T-cell (primary cell): ENCODE measurements at regions not wholly inside any gene's neighbourhood (a gene's known extent, or its start where the extent isn't known, plus 50 kb on each side); places are given as distances from the start of the nearest gene placed in this dataset.

Experiments
- ATAC-seq, 4 experiments: fragments of 200-7000 bp in 3 of 4; fragments of 150-1000 bp in 1 of 4; cut with Tn5 transposase; replicated peaks in 1 of 4; 1 replicate in 3 of 4; 2 replicates in 1 of 4; pipeline ENCODE4 v1.10.0; 2021; ENCODE audit warnings: moderate library complexity in 3 of 4, mild to moderate bottlenecking in 2 of 4, moderate number of reproducible peaks in 1 of 4
- CTCF ChIA-PET, 2 donors: fragments of 300-600 bp; sonication (Branson Sonifier 250); formaldehyde crosslinking; loops; one replicate each; lab custom pipeline; 2022; ENCODE audit warnings: antibody characterized with exemption in 2 of 2; lab: Charles Lee
- POLR2A ChIA-PET, 2 donors: fragments of 300-600 bp; sonication (Branson Sonifier 250); formaldehyde crosslinking; loops; one replicate each; lab custom pipeline; 2022; ENCODE audit warnings: antibody characterized with exemption in 2 of 2; lab: Charles Lee
- DNase-seq, 35 experiments: peaks; one replicate each; pipeline versions ENCODE4 v3.0.0 to v3.0.0-alpha.2; 2013 to 2023
- H3K27ac ChIP-seq: one replicate; pipeline ENCODE4 v1.5.1; 2013; ENCODE audit warnings: low read length
- H3K27me3 ChIP-seq, 2 experiments: replicated peaks in 1 of 2; 1 replicate in 1 of 2; 2 replicates in 1 of 2; pipeline versions ENCODE4 v1.6.1 to v1.7.0; 2013; ENCODE audit warnings: low read length in 1 of 2, mixed read lengths in 1 of 2; ENCODE audit not compliant: control insufficient read depth in 2 of 2, insufficient read depth in 2 of 2; ENCODE audit errors: extremely low read depth in 1 of 2
- H3K36me3 ChIP-seq, 2 donors: 1 replicate in 1 of 2; 2 replicates in 1 of 2; pipeline versions ENCODE4 v1.6.1 to v1.7.0; 2013; ENCODE audit warnings: low read length in 1 of 2; ENCODE audit not compliant: control insufficient read depth in 2 of 2, insufficient read depth in 1 of 2; ENCODE audit errors: extremely low read depth in 1 of 2
- H3K4me1 ChIP-seq, 2 experiments: 1 replicate in 1 of 2; 2 replicates in 1 of 2; pipeline versions ENCODE4 v1.6.1 to v1.7.0; 2013; ENCODE audit warnings: low read length in 2 of 2, mixed read lengths in 1 of 2; ENCODE audit not compliant: insufficient read depth in 2 of 2, control insufficient read depth in 1 of 2; ENCODE audit errors: extremely low read depth in 1 of 2
- H3K4me3 ChIP-seq, 2 donors: 1 replicate in 1 of 2; 2 replicates in 1 of 2; pipeline versions ENCODE4 v1.5.1 to v1.7.0; 2013; ENCODE audit warnings: mild to moderate bottlenecking in 2 of 2, low read length in 1 of 2, moderate library complexity in 1 of 2; ENCODE audit not compliant: control insufficient read depth in 1 of 2; ENCODE audit errors: extremely low read depth in 1 of 2
- H3K9me3 ChIP-seq: 2 replicates; pipeline ENCODE4 v1.7.0; 2013
- H3K27ac Mint-ChIP-seq, 2 donors: one replicate each; pipeline ENCODE4 v1.8.0; 2020 to 2021; ENCODE audit warnings: mild to moderate bottlenecking in 2 of 2, mixed read lengths in 2 of 2
- H3K27me3 Mint-ChIP-seq, 2 donors: one replicate each; pipeline ENCODE4 v1.8.0; 2021 to 2022; ENCODE audit warnings: mixed read lengths in 2 of 2
- H3K36me3 Mint-ChIP-seq: one replicate; pipeline ENCODE4 v1.8.0; 2021; ENCODE audit warnings: mixed read lengths
- H3K4me1 Mint-ChIP-seq, 3 donors: one replicate each; pipeline ENCODE4 v1.8.0; 2020 to 2022; ENCODE audit warnings: mixed read lengths in 3 of 3, mild to moderate bottlenecking in 1 of 3
- H3K4me3 Mint-ChIP-seq, 3 donors: one replicate each; pipeline ENCODE4 v1.8.0; 2020 to 2022; ENCODE audit warnings: mild to moderate bottlenecking in 3 of 3, mixed read lengths in 3 of 3, moderate library complexity in 3 of 3
- H3K9me3 Mint-ChIP-seq, 3 donors: one replicate each; pipeline ENCODE4 v1.8.0; 2020 to 2022; ENCODE audit warnings: mixed read lengths in 3 of 3
- WGBS: methylation state at CpG from one replicate; pipeline ENCODE4 v1.1.5; 2013; ENCODE audit warnings: missing lambda C conversion rate; ENCODE audit not compliant: insufficient coverage; 5-methylcytosine and 5-hydroxymethylcytosine counted together

DNA sequence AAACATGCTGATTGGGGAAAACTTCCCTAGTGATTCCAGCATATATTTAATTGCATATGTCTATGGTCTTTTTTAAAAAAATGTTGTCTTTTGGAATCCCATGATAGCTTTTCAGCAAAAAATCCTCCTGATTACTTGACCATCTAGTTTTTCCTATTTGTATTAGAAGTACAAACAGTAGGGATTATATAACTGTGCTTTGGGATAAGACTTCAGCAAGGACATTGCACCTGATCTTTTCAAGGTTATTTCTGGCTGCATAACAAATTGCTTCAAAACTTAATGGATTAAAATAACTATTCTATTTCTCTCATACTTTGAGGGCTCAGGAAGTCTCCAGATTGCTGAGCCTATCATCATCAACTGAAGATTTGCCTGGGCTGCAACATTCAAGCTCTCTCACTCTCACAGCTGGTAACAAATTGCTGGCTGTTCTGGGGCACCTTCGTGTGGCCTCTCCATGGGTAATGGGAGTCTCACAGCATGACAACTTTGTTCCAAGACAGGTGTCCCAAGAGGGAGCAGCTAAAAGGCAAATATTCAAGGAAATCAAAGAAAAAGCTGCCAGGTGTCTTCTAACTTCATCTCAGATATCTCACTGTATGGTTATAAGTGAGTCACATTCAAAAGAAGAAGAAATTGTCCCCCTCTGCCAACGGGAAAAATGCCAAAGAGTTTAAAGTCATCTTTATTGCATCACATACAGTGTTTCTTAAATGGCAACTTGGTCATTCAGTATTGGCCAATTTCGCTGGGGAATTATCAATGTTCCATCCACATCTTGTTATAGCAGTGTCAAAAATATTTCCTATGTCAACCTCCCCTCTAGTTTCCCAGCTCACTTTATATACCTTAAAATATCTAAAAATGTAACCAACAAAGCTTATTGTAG lies 644.5 kb upstream of the GRM7 start:
- no peak for DNase-seq
- ATAC-seq, result no peak
- CTCF ChIA-PET, result no interaction called here
- Mint-ChIP-seq H3K4me1 (no peaks in the 10 kb centered on the region), H3K4me3 (no peak overlapping the region), H3K36me3 (no peaks in the 10 kb centered on the region), H3K27me3 (no peaks in the 10 kb centered on the region), H3K27ac (no peak overlapping the region), H3K9me3 (peaks cover 0 to 7% (median 6%) of the 10 kb centered on the region in 3 donors)
- Histone ChIP-seq H3K27me3 (no peaks in the 10 kb centered on the region), H3K27ac (no peak overlapping the region), H3K4me3 (no peak overlapping the region), H3K4me1 (no peaks in the 10 kb centered on the region), H3K9me3 (no peaks in the 10 kb centered on the region), H3K36me3 (no peaks in the 10 kb centered on the region)
- WGBS, result no CpG with 5 or more reads among the region's 3 CpGs
- POLR2A ChIA-PET, result no interaction called here

- ChIA-PET CTCF (interaction anchor here in 1 of 2 donors (1.1 kb wide), 1 partner anchor 8 kb away, joined by 3 read pairs; no protein-coding TSS in a partner anchor), POLR2A (no interaction called here)
- ATAC-seq (no peak), DNase-seq (no peak)
- H3K27me3 Mint-ChIP-seq, result no peaks in the 10 kb centered on the region
- H3K9me3 Mint-ChIP-seq, result peaks cover 0 to 7% (median 0%) of the 10 kb centered on the region in 3 donors
- no peaks in the 10 kb centered on the region for H3K9me3 ChIP-seq
- peaks cover 0 to 3% of the 10 kb centered on the region in 2 experiments for H3K4me1 ChIP-seq
- H3K27me3 ChIP-seq, result no peaks in the 10 kb centered on the region
- WGBS, result no CpG with 5 or more reads among the region's 2 CpGs
- H3K27ac ChIP-seq, result no peak overlapping the region
- no peak overlapping the region for H3K4me3 Mint-ChIP-seq
- H3K4me1 Mint-ChIP-seq, result no peaks in the 10 kb centered on the region
- no peaks in the 10 kb centered on the region for H3K36me3 ChIP-seq
- H3K36me3 Mint-ChIP-seq, result no peaks in the 10 kb centered on the region
- no peak overlapping the region for H3K4me3 ChIP-seq
- no peak overlapping the region for H3K27ac Mint-ChIP-seq
Observed at GRCh38 chr3:6220447-6220846, 640.5 kb upstream of the GRM7 start.

GRCh38 chr3:6222069-6222468 lies 638.8 kb upstream of the GRM7 start:
- Histone ChIP-seq H3K4me1 (peaks cover 0 to 3% of the 10 kb centered on the region in 2 experiments), H3K27ac (no peak overlapping the region), H3K36me3 (no peaks in the 10 kb centered on the region), H3K9me3 (no peaks in the 10 kb centered on the region), H3K27me3 (no peaks in the 10 kb centered on the region), H3K4me3 (no peak overlapping the region)
- no CpG with 5 or more reads among the region's 1 CpG for WGBS
- POLR2A ChIA-PET, result no interaction called here
- Mint-ChIP-seq H3K4me1 (no peaks in the 10 kb centered on the region), H3K36me3 (no peaks in the 10 kb centered on the region), H3K9me3 (peaks cover 0 to 7% (median 0%) of the 10 kb centered on the region in 3 donors), H3K27ac (no peak overlapping the region), H3K4me3 (no peak overlapping the region), H3K27me3 (no peaks in the 10 kb centered on the region)
- CTCF ChIA-PET, result no interaction called here
- no peak for DNase-seq
- ATAC-seq, result no peak

GRCh38 chr3:6223572-6223971 lies 637.3 kb upstream of the GRM7 start:
- H3K27ac Mint-ChIP-seq, result no peak overlapping the region

DNA sequence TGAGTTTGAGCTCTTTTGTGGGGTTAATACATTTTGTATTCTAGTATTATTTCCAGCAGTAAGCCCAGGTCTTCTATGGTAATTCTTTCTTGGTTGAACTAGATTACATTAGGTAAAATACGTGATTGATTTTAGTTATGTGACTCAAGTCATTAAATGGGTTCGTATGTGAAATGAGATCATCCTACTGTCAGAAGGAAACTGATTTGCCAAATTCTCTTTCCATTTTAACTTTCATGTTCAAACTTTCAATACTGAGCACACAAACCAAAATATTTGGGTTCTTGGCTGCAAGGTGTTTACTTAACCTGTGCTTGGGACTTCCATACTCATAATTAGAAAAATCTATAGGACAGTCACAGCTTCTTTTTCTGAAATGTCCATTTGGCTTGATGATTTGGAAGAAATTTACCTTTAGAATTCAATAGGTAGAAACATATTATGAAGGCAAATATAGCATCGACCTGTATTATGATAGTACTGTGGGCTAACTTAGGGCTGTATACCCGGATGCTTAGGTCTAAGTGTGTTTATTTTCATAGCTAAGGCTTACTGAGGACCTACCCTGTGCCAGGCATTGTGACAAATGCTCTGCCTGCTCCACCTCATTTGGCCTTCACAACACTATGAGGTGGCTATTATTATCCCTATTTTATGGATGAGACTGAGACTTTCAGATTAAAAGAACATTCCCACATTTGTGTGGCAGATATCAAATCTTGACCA lies 631.8 kb upstream of the GRM7 start:
- ATAC-seq, result no peak
- Mint-ChIP-seq H3K4me3 (no peak overlapping the region), H3K36me3 (no peaks in the 10 kb centered on the region), H3K27me3 (no peaks in the 10 kb centered on the region), H3K27ac (no peak overlapping the region), H3K4me1 (no peaks in the 10 kb centered on the region), H3K9me3 (peaks cover 0 to 12% (median 5%) of the 10 kb centered on the region in 3 donors)
- H3K36me3 ChIP-seq, result no peaks in the 10 kb centered on the region
- H3K27ac ChIP-seq, result no peak overlapping the region
- H3K4me3 ChIP-seq, result no peak overlapping the region
- H3K9me3 ChIP-seq, result no peaks in the 10 kb centered on the region
- DNase-seq, result no peak
- ChIA-PET POLR2A (no interaction called here), CTCF (interaction anchor here in 1 of 2 donors (0.8 kb wide), 1 partner anchor 9 kb away, joined by 3 read pairs; no protein-coding TSS in a partner anchor)
- H3K4me1 ChIP-seq, result no peaks in the 10 kb centered on the region
- WGBS, result no CpG with 5 or more reads among the region's 4 CpGs
- H3K27me3 ChIP-seq, result no peaks in the 10 kb centered on the region

More at GRCh38 chr3:6223572-6223971, 637.3 kb upstream of the GRM7 start:
- H3K27me3 ChIP-seq, result no peaks in the 10 kb centered on the region
- Mint-ChIP-seq H3K27me3 (no peaks in the 10 kb centered on the region), H3K9me3 (peaks cover 0 to 3% (median 0%) of the 10 kb centered on the region in 3 donors), H3K4me1 (no peaks in the 10 kb centered on the region), H3K36me3 (no peaks in the 10 kb centered on the region), H3K4me3 (no peak overlapping the region)
- ATAC-seq (no peak), DNase-seq (no peak)
- H3K36me3 ChIP-seq, result no peaks in the 10 kb centered on the region
- no CpG with 5 or more reads among the region's 3 CpGs for WGBS
- no peak overlapping the region for H3K4me3 ChIP-seq
- ChIA-PET CTCF (no interaction called here), POLR2A (no interaction called here)
- H3K9me3 ChIP-seq, result no peaks in the 10 kb centered on the region
- H3K4me1 ChIP-seq, result peaks cover 0 to 3% of the 10 kb centered on the region in 2 experiments
- H3K27ac ChIP-seq, result no peak overlapping the region

DNA sequence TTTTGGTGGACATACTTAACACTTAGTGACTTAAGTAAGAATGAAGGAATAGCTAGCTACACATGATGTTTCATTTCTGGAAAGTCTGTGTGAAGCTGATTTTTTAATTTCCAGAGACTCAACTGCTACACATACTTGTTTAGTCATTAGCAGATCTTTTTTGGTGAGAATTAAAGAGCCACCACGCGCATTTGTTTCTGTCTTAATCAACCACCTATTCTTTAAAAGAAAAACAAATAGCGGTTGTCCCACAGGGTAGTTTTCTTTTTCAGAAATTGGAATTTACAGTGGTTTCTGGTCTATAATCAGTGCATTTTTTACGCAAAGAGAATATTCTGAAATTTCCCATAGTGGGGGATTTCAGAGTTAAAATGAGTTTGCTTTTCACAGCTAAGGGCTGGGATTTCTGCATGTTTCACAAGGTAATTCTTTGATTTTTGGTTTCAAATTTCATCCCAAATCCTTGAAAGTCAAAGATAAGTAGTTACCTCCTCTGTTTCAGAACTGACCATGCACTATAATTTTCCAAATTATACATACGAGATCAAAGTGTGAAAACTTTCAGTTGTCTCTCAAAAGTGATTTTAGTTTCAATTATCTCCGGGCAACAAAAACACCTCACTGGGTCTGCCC lies 631.0 kb upstream of the GRM7 start:
- Histone ChIP-seq H3K4me3 (no peak overlapping the region), H3K36me3 (no peaks in the 10 kb centered on the region), H3K27ac (no peak overlapping the region), H3K4me1 (no peaks in the 10 kb centered on the region), H3K27me3 (no peaks in the 10 kb centered on the region), H3K9me3 (no peaks in the 10 kb centered on the region)
- peaks cover 0 to 12% (median 5%) of the 10 kb centered on the region in 3 donors for H3K9me3 Mint-ChIP-seq
- no peaks in the 10 kb centered on the region for H3K36me3 Mint-ChIP-seq
- CTCF ChIA-PET, result no interaction called here
- no peak for DNase-seq
- POLR2A ChIA-PET, result no interaction called here
- H3K27me3 Mint-ChIP-seq, result no peaks in the 10 kb centered on the region
- ATAC-seq, result no peak
- WGBS, result no CpG with 5 or more reads among the region's 6 CpGs
- no peak overlapping the region for H3K4me3 Mint-ChIP-seq
- no peaks in the 10 kb centered on the region for H3K4me1 Mint-ChIP-seq
- no peak overlapping the region for H3K27ac Mint-ChIP-seq
